OCI-LY7 (cell line): ENCODE measurements at regions not wholly inside any gene's neighbourhood (a gene's known extent, or its start where the extent isn't known, plus 50 kb on each side); places are given as distances from the start of the nearest gene placed in this dataset.

Experiments
- BruUV-seq: library from RNA; stranded (reverse); fragments of 400-500 nt; replicated peaks from 2 replicates; lab custom pipeline; 2021; lab: Mats Ljungman, UMichigan
- CTCF ChIA-PET: fragments of 300-600 bp; sonication (Branson Sonifier 250); formaldehyde crosslinking; loops from one replicate; lab custom pipeline; 2022; ENCODE audit warnings: antibody characterized with exemption; ENCODE audit not compliant: unreplicated experiment; lab: Charles Lee
- POLR2A ChIA-PET: fragments of 300-600 bp; sonication (Branson Sonifier 250); formaldehyde crosslinking; loops from one replicate; lab custom pipeline; 2022; ENCODE audit warnings: antibody characterized with exemption; lab: Charles Lee
- DNase-seq: peaks from one replicate; pipeline ENCODE4 v3.0.0-alpha.2; 2015; ENCODE audit warnings: low spot score
- H2AFZ ChIP-seq: fragments of 200-600 bp; sonication (generic), shearing (Covaris generic); 2 replicates; pipeline ENCODE4 v1.6.1; 2014; ENCODE audit warnings: mild to moderate bottlenecking, antibody characterized with exemption, low read length, moderate library complexity
- H3K27ac ChIP-seq: fragments of 200-600 bp; sonication (generic); 2 replicates; pipeline ENCODE4 v1.5.1; 2014; ENCODE audit warnings: mixed run types, low read depth, mild to moderate bottlenecking, moderate library complexity, low read length, inconsistent platforms; ENCODE audit not compliant: poor library complexity, severe bottlenecking
- H3K36me3 ChIP-seq: fragments of 200-600 bp; sonication (generic); 2 replicates; pipeline ENCODE4 v1.6.1; 2014; ENCODE audit warnings: mild to moderate bottlenecking, antibody characterized with exemption, low read length, moderate library complexity, mixed read lengths; ENCODE audit not compliant: insufficient read depth
- H3K4me1 ChIP-seq: fragments of 200-600 bp; sonication (generic); 2 replicates; pipeline ENCODE4 v1.5.1; 2014; ENCODE audit warnings: mild to moderate bottlenecking, low read length; ENCODE audit not compliant: insufficient read depth, poor library complexity, severe bottlenecking
- H3K4me2 ChIP-seq: fragments of 200-600 bp; sonication (generic); 2 replicates; pipeline ENCODE4 v1.6.1; 2014; ENCODE audit warnings: mild to moderate bottlenecking, low read length
- H3K4me3 ChIP-seq: fragments of 200-600 bp; sonication (generic); 2 replicates; pipeline ENCODE4 v1.5.1; 2014; ENCODE audit warnings: mild to moderate bottlenecking, low read depth, low read length; ENCODE audit not compliant: poor library complexity, severe bottlenecking
- H3K79me2 ChIP-seq: fragments of 200-600 bp; sonication (generic); 2 replicates; pipeline ENCODE4 v1.6.1; 2016; ENCODE audit warnings: low read depth, mild to moderate bottlenecking, low read length, moderate library complexity, mixed read lengths; ENCODE audit not compliant: insufficient read depth
- H3K9me2 ChIP-seq: fragments of 200-600 bp; sonication (generic); 2 replicates; pipeline ENCODE4 v1.6.1; 2016; ENCODE audit warnings: mild to moderate bottlenecking, low read length, mixed read lengths; ENCODE audit not compliant: insufficient read depth
- H3K9me3 ChIP-seq: fragments of 200-600 bp; sonication (generic); 2 replicates; pipeline ENCODE4 v1.6.1; 2014; ENCODE audit warnings: mild to moderate bottlenecking, mixed run types, low read length, mixed read lengths
- H4K20me1 ChIP-seq: fragments of 200-600 bp; sonication (generic); 2 replicates; pipeline ENCODE4 v1.6.1; 2014; ENCODE audit warnings: mild to moderate bottlenecking, antibody characterized with exemption, low read length, moderate library complexity, mixed read lengths; ENCODE audit not compliant: insufficient read depth
- CTCF ChIP-seq: fragments of 200-600 bp; sonication (generic); conservative IDR thresholded peaks from 2 replicates; pipeline ENCODE4 v1.5.1; 2014; ENCODE audit warnings: mild to moderate bottlenecking, antibody characterized with exemption, low read length, moderate library complexity, mixed read lengths
- EZH2phosphoT487 ChIP-seq: fragments of 200-600 bp; sonication (generic); IDR thresholded peaks from 2 replicates; pipeline ENCODE4 v1.6.1; 2018; ENCODE audit warnings: low read depth, borderline replicate concordance, mild to moderate bottlenecking, mixed run types, antibody characterized with exemption, low read length, moderate library complexity, mixed read lengths
- intact Hi-C: fragments of 100-400 bp; cut with micrococcal nuclease; formaldehyde crosslinking; loops from one replicate; pipeline ENCODE4 v1.10.0; 2022; ENCODE audit not compliant: unreplicated experiment

GRCh38 chr9:131809941-131810344 is 70.1 kb upstream of the RAPGEF1 start:
- POLR2A ChIA-PET: interaction anchor here (0.6 kb wide), 1 partner anchor 317 kb away, joined by 4 read pairs; no protein-coding TSS in a partner anchor
- BruUV-seq: no TSS peak
- H3K4me3 ChIP-seq: no peak overlapping the region
- no peak overlapping the region for H2AFZ ChIP-seq
- no peaks in the 10 kb centered on the region for H3K79me2 ChIP-seq
- no peaks in the 10 kb centered on the region for H3K9me3 ChIP-seq
- no peak for DNase-seq
- CTCF ChIA-PET: no interaction called here
- H3K27ac ChIP-seq: no peak overlapping the region
- intact Hi-C loops: no loop called here
- no peaks in the 10 kb centered on the region for H3K36me3 ChIP-seq
- no peaks in the 10 kb centered on the region for H4K20me1 ChIP-seq
- TF ChIP-seq CTCF (no peak), EZH2phosphoT487 (no peak)
- H3K4me1 ChIP-seq: no peaks in the 10 kb centered on the region
- no peaks in the 10 kb centered on the region for H3K9me2 ChIP-seq
- H3K4me2 ChIP-seq: no peak overlapping the region

- CTCF ChIA-PET: interaction anchor here (0.5 to 0.9 kb wide), 2 partner anchors 10 to 433 kb away, joined by 3 read pairs; no protein-coding TSS in a partner anchor
- DNase-seq: no peak
- TF ChIP-seq CTCF: no peak
- TF ChIP-seq EZH2phosphoT487: no peak
These were observed 68.4 kb upstream of the RAPGEF1 start for GRCh38 chr9:131808291-131808690.

GRCh38 chr9:131807144-131807983 is 67.5 kb upstream of the RAPGEF1 start:
- H3K9me2 ChIP-seq: no peaks in the 10 kb centered on the region
- BruUV-seq: no TSS peak
- intact Hi-C loops: no loop called here
- CTCF ChIA-PET: no interaction called here
- no peak overlapping the region for H3K4me2 ChIP-seq
- H3K9me3 ChIP-seq: no peaks in the 10 kb centered on the region
- no peak overlapping the region for H3K4me3 ChIP-seq
- no peak for TF ChIP-seq EZH2phosphoT487
- TF ChIP-seq CTCF: no peak
- no peaks in the 10 kb centered on the region for H3K79me2 ChIP-seq
- H2AFZ ChIP-seq: no peak overlapping the region
- DNase-seq: no peak
- no peaks in the 10 kb centered on the region; the same call in 1 of the 2 replicates for H4K20me1 ChIP-seq
- H3K27ac ChIP-seq: no peak overlapping the region
- H3K36me3 ChIP-seq: no peaks in the 10 kb centered on the region
- POLR2A ChIA-PET: interaction anchor here (0.5 kb wide), 1 partner anchor 359 kb away, joined by 3 read pairs; no protein-coding TSS in a partner anchor
- no peaks in the 10 kb centered on the region for H3K4me1 ChIP-seq

More at GRCh38 chr9:131808291-131808690, 68.4 kb upstream of the RAPGEF1 start:
- no peak overlapping the region for H3K4me3 ChIP-seq
- BruUV-seq: no TSS peak
- no peaks in the 10 kb centered on the region for H3K9me2 ChIP-seq
- no peaks in the 10 kb centered on the region for H3K4me1 ChIP-seq
- H3K79me2 ChIP-seq: no peaks in the 10 kb centered on the region
- no peak overlapping the region for H2AFZ ChIP-seq
- no peak overlapping the region for H3K4me2 ChIP-seq
- H3K27ac ChIP-seq: no peak overlapping the region
- intact Hi-C loops: no loop called here
- H3K36me3 ChIP-seq: no peaks in the 10 kb centered on the region
- no peaks in the 10 kb centered on the region; the same call in 1 of the 2 replicates for H4K20me1 ChIP-seq
- H3K9me3 ChIP-seq: no peaks in the 10 kb centered on the region
- POLR2A ChIA-PET: no interaction called here
